ENCODE measurements at regions not wholly inside any gene's neighbourhood (a gene's known extent, or its start where the extent isn't known, plus 50 kb on each side); places are given as distances from the start of the nearest gene placed in this dataset.

- TF ChIP-seq, protein P1, sequence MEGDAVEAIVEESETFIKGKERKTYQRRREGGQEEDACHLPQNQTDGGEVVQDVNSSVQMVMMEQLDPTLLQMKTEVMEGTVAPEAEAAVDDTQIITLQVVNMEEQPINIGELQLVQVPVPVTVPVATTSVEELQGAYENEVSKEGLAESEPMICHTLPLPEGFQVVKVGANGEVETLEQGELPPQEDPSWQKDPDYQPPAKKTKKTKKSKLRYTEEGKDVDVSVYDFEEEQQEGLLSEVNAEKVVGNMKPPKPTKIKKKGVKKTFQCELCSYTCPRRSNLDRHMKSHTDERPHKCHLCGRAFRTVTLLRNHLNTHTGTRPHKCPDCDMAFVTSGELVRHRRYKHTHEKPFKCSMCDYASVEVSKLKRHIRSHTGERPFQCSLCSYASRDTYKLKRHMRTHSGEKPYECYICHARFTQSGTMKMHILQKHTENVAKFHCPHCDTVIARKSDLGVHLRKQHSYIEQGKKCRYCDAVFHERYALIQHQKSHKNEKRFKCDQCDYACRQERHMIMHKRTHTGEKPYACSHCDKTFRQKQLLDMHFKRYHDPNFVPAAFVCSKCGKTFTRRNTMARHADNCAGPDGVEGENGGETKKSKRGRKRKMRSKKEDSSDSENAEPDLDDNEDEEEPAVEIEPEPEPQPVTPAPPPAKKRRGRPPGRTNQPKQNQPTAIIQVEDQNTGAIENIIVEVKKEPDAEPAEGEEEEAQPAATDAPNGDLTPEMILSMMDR (IDR thresholded peaks at IDR 0.05; ENCODE audit: insufficient read depth, low read depth, low read length), result no peak
- no peak overlapping the region for H3K4me3 ChIP-seq (ENCODE audit: low read depth, low read length)
Observed at GRCh38 chr6:112846681-112847080, 499.6 kb downstream of the RFPL4B start.

GRCh38 chr6:112851146-112851545 lies 504.0 kb downstream of the RFPL4B start:
- peak; percentile 88 for DNase-seq (ENCODE audit: low read depth)
- TF ChIP-seq, protein P1 (IDR thresholded peaks at IDR 0.05; ENCODE audit: insufficient read depth, low read depth, low read length), result no peak
- H3K4me3 ChIP-seq (ENCODE audit: low read depth, low read length), result no peak overlapping the region

More at GRCh38 chr6:112846681-112847080, 499.6 kb downstream of the RFPL4B start:
- peak; percentile 88 for DNase-seq (ENCODE audit: low read depth)

DNA sequence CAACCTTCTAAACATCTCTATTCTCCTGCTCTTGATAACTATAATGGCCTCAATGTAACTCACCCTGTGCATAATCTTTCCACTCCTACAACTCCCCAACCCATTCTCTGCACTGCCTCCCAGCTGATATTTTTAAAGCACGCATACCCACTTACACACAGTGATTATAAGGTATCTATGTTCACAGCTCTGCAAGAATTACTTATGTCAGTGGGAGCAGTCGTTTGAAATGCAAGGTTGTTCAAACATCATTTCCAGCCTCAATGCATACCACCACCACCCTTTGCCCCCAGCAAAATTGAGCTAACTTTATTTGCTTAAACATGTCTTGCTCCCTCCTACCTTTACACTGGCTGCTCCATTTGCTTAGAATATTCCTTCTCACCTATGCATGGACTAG lies 506.0 kb downstream of the RFPL4B start:
- TF ChIP-seq, protein P1 (IDR thresholded peaks at IDR 0.05; ENCODE audit: insufficient read depth, low read depth, low read length), result no peak
- no peak for DNase-seq (ENCODE audit: low read depth)
- H3K4me3 ChIP-seq (ENCODE audit: low read depth, low read length), result no peak overlapping the region

- TF ChIP-seq, protein P1 (IDR thresholded peaks at IDR 0.05; ENCODE audit: insufficient read depth, low read depth, low read length), result no peak
- H3K4me3 ChIP-seq (ENCODE audit: low read depth, low read length), result no peak overlapping the region
- no peak for DNase-seq (ENCODE audit: low read depth)
Observed at GRCh38 chr6:112863753-112864152, 516.6 kb downstream of the RFPL4B start.

DNA sequence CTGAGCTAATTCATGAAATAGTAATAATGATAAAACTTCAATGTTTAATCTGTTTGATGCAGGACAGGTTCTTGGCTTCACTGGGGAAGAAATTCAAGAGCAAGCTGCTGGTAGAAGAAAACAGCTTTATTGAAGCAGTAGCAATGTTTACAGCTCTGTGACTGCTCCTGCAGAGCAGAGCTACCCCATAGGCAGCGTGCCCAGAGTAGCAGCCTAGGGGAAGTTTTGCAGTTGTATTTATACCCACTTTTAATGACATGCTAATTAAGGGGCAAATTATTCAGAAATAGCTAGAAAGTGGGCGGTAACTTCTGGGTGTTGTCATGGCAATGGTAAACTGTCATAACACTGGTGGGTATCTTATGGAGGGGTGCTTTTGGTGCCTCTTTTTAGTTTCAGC lies 518.0 kb downstream of the RFPL4B start:
- no peak for DNase-seq (ENCODE audit: low read depth)
- TF ChIP-seq, protein P1 (IDR thresholded peaks at IDR 0.05; ENCODE audit: insufficient read depth, low read depth, low read length), result no peak
- H3K4me3 ChIP-seq (ENCODE audit: low read depth, low read length), result no peak overlapping the region

DNA sequence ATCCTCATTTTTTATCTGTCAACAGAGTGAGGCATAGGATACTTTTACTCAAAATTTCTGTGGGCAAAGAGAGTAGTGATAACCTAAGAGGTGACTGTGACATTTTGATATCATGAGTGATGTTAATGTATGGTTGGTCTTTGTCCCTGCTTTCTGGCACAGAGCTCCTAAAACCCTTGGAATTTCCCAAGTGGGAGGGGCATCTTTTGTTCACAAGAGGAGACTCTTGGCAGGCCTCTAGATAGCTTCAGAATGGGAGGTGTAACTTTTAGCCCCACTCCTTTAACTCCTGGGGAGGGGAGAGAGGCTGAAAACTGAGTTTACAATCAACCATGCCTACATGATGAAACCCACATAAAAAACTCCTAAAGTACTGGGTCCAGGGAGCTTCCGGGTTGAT lies 527.8 kb downstream of the RFPL4B start:
- TF ChIP-seq, protein P1 (IDR thresholded peaks at IDR 0.05; ENCODE audit: insufficient read depth, low read depth, low read length), result no peak
- no peak overlapping the region for H3K4me3 ChIP-seq (ENCODE audit: low read depth, low read length)
- DNase-seq (ENCODE audit: low read depth), result no peak

Measured in fibroblast of villous mesenchyme (primary cell).